TTC549 (cell line): ENCODE measurements at regions not wholly inside any gene's neighbourhood (a gene's known extent, or its start where the extent isn't known, plus 50 kb on each side); places are given as distances from the start of the nearest gene placed in this dataset.

ENCODE experiments used
- FAIRE-seq: peaks from 2 replicates; lab custom pipeline; 2012; peaks lifted over from hg19 to GRCh38; lab: Jason Lieb, UNC

DNA sequence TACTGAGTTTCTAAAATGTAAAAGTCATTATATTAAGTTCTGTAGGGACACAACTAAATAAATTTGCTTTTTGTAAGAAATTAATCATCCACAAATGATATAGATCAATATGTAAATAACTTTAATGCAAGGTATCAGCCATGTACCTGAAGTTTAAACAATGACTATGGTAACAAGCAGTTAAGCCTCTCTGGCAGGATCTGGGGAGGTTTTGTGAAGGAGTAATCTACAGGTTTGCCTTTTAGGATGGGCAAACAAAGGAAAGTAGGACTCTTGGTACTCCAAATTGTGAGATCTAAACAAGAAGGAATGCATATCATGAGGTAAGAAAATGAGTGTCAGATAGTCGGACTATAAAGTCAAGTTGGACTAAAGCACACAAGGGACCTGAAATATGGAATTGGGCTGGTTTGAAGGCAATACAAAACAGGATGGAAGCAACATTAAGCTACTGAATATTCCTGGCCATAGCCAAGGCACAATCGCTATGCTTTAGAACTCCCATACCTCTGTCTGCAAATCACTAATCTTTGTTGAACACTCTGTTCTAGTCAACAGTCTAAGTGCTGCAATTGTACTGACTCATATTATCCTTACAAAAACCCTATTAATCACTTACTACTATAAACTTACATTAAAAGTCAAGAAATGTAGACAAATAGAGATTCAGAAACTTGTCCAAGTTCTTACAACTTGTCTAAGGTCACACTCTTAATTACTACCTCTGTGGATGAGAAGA lies 412.8 kb downstream of the DIPK2A start:
- no peak for FAIRE-seq

DNA sequence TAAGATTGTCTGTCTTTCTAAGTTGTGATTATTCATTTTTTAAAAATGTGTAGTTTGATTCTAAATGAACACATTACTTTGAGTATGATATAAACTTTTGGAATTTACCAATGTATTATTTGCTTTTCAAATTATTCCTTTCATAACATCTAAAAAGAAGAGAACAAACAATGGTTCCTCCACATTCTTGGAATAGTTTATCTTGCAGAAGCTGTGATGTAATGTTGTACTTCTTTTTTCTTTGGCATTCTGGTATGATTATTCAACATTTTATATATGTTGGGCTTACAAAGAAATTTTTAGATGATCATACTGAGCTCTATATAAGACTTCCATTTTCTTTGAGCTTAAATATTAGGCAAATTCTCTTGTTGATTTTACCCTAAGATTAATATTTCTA lies 419.2 kb downstream of the DIPK2A start:
- FAIRE-seq = no peak

DNA sequence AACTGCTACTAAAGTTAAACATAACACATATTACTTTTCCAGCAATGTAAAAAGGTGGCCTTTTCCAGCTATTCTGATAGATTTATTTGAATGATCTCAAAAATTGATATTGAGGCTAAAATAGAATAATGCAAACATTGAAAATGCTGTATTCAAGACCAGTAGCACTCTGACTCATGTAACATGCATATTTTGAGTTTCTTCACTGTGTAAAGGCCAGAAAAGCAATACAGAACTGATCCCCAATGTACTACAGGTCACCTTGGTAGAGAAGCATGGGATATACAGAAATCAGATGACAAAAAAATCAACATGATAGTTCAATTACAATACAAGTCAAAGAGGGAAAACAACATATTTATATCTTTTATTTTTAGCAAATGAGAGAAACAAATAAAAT lies 419.6 kb downstream of the DIPK2A start:
- FAIRE-seq = no peak

GRCh38 chr3:144394032-144394431 lies 422.4 kb downstream of the DIPK2A start:
- FAIRE-seq = no peak

GRCh38 chr3:144402430-144402829 lies 430.8 kb downstream of the DIPK2A start:
- no peak for FAIRE-seq

DNA sequence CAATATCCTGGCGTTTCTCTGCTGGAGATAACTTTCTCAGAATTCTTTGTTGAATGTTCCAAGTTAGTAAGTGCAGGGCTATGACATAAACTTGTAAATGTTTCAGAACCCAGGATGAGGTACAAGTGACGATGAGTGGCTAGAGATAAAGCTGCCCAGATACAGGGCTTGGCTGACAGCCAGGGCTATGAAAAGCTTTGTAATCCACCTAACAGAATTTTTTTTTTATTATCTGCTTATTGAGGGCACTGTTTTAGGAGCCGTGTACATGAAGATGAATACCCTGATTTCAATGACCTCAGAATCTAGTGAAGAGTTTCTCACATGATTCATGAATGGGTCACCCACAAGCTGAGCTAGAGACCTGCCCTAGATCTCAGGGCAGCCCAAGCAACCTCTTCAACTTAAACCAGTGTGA lies 431.4 kb downstream of the DIPK2A start:
- FAIRE-seq = no peak

DNA sequence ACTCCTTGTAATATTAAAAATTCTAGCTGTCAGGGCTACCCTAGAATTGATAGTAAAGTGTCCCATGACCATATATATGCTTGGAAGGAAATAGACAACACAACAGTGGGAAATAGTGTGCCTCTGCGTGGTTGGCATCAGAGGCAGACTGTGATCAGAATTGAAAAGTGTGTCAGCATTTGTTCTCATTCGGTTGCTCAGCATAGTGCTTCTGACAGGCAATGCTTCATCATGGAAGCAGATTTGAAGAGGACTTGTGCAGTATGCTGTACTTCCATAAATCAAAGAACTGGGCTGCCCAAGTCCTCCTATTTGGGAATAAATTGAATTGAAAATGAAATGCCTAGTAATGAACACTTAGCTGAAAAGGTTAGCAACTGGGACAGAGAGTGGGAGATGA lies 435.7 kb downstream of the DIPK2A start:
- FAIRE-seq = no peak

- no peak for FAIRE-seq
Measured at GRCh38 chr3:144409319-144409718, 437.7 kb downstream of the DIPK2A start.

DNA sequence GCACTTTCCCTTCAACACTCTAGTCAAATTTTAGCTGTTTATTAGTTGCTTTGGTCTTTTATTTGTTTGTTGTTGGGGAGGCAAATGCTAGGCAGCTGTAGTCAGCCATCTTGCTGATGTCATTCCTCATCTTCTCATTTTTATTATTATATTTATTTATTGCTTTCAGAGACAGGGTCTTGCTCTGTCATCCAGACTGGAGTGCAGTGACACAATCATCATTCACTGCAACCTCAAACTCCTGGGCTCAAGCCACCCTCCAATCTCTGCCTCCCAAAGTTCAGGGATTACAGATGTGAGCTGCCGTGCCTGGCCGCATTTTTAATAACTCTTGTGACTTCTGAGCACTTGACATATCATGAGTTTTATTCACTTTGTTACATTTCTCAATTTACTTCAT lies 441.4 kb downstream of the DIPK2A start:
- no peak for FAIRE-seq

- FAIRE-seq = no peak
Measured at GRCh38 chr3:144415492-144415891, 443.9 kb downstream of the DIPK2A start.

- no peak for FAIRE-seq
Measured at GRCh38 chr3:144424606-144425005, 453.0 kb downstream of the DIPK2A start.

GRCh38 chr3:144426366-144426765 lies 454.7 kb downstream of the DIPK2A start:
- no peak for FAIRE-seq

DNA sequence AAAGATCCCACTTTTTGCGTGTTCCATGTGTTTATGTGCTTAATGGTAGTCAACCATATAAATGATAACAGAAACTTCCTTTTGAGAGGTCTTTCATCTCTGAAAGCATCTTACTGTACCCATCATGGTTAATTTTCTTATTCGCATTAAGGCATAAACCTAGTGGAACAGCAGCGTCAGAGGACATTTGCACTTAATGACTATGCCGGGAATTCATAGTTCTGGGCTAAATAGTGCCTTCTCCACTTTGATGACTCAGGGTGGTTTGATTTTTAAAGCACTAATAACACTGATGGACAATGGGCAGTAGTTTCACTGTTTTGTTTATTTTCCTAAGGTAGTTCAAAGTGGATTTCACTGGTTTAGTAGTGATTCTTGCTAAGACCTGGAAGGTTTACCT lies 455.3 kb downstream of the DIPK2A start:
- no peak for FAIRE-seq

GRCh38 chr3:144429719-144430121 lies 458.1 kb downstream of the DIPK2A start:
- no peak for FAIRE-seq

DNA sequence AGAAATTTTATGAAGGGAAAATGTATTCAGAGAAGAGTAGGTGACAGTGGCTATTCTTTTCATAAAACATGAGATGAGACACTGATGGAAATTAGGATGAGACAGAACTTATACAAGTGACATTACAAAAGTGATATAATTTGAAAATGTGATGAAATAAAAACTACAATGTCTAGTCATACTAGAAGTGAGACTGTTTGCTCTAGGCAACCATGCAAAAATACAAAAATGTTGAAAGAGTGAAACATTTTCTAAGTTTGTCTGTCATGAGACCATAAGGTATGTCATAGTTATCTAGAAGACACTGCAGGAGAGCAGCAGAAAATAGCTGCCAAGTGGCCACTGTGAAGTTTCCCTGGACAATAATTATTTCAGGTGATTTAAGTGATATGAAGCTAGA lies 459.5 kb downstream of the DIPK2A start:
- no peak for FAIRE-seq

- no peak for FAIRE-seq
Measured at GRCh38 chr3:144433006-144433405, 461.4 kb downstream of the DIPK2A start.

DNA sequence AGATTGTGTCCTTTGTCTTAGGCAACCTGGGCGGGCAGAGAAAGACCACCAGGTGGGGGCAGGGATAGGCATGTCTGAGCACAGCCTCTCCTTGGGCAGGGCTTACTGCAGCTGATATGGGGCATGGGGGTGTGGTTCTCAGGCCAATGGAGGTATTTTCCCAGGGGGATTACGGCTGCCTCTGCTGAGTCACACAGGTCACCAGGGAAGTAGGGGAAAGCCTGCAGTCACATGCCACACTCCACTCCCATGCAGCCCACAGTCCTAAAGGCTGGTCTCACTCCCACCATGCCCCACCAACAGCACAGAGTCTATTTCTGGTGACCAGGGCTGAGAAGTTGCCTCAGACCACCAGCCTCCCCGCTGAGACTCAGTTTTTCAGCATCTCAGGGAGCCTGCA lies 466.4 kb downstream of the DIPK2A start:
- FAIRE-seq = no peak

DNA sequence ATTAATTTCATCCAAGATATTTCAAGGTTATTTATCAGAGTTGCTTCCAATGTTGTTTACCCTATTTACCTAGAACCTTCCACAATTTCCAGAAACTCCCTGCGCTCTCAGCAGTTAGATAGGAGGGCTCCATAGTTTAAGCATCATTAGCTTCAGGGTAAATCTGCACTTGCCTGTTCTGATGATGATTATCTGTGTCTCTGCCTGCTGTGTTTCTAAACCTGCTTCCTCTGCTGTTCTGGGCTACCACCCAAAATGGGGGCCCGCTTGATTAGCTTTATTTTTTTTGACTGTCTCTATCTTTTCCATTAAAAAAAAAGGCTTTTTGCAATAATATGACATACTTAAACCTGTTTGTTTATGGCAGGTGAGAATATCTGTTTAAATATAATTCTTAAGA lies 472.4 kb downstream of the DIPK2A start:
- no peak for FAIRE-seq

- FAIRE-seq = no peak
Measured at GRCh38 chr3:144444546-144444945, 472.9 kb downstream of the DIPK2A start.

GRCh38 chr3:144455841-144456440 lies 484.3 kb downstream of the DIPK2A start:
- FAIRE-seq = no peak

- no peak for FAIRE-seq
Measured at GRCh38 chr3:144457758-144458157, 486.1 kb downstream of the DIPK2A start.

- FAIRE-seq = no peak
Measured at GRCh38 chr3:144458283-144458682, 486.7 kb downstream of the DIPK2A start.

DNA sequence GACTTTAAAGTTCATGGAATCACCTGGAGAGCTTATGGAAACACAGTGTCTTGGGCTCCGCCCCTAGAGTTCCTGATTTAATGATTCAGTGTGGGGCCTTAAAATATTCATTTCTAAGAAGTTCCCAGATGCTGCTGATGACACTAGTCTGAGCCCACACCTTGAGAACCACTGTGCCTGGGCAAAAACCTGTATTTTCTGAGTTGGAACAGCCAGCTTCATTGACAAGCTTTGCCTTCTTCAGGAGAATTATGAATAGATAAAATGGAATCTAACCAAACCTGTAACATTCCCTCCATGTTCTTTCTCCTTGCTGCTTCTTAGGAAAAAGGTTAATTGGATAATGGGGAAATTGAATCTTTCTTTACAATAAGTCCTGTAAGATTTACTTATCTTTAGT lies 490.7 kb downstream of the DIPK2A start:
- no peak for FAIRE-seq

DNA sequence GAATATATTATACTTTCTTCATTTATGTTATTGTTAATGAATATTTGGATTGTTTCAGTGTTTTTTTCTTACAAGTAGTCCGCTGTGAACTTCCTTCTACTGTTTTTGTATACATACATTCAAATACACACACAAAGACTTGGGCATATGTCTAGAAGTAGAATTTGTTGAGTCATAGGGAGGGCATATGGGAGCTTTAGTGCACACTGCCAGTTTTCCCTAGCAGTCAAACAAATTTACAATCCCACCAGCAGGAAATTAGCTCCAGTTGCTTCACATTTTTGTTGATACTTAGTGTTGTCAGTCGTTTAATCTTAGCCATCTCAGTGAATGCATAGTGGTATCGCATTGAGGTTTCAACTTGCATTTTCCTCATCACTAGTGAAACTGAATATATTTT lies 492.3 kb downstream of the DIPK2A start:
- FAIRE-seq = no peak
